DMS114 treated with DMSO at 0.1 percent for 48 hours (cell line): ENCODE measurements at regions not wholly inside any gene's neighbourhood (a gene's known extent, or its start where the extent isn't known, plus 50 kb on each side); places are given as distances from the start of the nearest gene placed in this dataset.
A peak's percentile ranks its signal among the peaks of the same experiment; 100 is the strongest.
"Not testable (repeated sequence)": the region's sequence is repeated elsewhere in the genome, so short reads cannot be mapped to it uniquely, and the experiment has no call there.

Experiments
- DNase-seq: peaks from one replicate; lab custom pipeline; 2025; ENCODE audit not compliant: unreplicated experiment; lab: John Stamatoyannopoulos, UW

DNA sequence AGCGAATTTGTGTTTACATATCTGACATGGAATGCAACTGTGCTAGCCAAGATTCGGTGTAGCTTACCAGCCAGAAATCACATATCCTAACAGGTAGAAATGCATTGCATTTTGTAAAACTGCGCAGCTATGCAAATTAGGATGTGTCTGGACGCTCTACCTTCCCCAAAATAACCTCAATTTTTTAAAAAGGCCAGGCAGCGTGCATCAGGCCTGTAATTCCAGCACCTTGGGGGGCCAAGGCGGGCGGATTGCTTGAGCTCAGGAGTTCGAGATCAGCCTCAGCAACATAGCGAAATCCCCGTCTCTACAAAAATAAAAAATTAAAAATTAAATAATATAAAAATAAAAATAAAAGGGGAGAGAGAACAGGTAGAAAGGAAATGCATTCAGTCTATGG, 305.0 kb downstream of the TYW1 start:
- no peak for DNase-seq

GRCh38 chr7:67302113-67303039, 305.7 kb downstream of the TYW1 start:
- peak; percentile 93 for DNase-seq

DNA sequence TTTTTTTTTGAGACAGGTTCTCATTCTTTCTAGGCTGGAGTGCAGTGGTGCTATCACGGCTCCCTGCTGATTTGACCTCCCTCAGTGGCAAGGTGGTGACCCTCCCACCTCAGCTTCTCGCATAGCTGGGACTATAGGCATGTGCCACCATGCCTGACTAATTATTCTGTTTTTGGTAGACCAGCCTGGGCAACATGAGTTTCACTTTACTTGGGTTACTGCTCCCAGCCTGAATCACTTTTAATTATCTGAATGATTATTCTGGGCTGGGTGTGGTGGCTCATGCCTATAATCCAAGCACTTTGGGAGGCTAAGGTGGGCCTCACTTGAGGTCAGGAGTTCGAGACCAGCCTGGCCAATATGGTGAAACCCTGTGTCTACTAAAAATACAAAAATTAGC, 308.2 kb downstream of the TYW1 start:
- DNase-seq = not testable (repeated sequence)

GRCh38 chr7:67306331-67306730, 309.7 kb downstream of the TYW1 start:
- no peak for DNase-seq

DNA sequence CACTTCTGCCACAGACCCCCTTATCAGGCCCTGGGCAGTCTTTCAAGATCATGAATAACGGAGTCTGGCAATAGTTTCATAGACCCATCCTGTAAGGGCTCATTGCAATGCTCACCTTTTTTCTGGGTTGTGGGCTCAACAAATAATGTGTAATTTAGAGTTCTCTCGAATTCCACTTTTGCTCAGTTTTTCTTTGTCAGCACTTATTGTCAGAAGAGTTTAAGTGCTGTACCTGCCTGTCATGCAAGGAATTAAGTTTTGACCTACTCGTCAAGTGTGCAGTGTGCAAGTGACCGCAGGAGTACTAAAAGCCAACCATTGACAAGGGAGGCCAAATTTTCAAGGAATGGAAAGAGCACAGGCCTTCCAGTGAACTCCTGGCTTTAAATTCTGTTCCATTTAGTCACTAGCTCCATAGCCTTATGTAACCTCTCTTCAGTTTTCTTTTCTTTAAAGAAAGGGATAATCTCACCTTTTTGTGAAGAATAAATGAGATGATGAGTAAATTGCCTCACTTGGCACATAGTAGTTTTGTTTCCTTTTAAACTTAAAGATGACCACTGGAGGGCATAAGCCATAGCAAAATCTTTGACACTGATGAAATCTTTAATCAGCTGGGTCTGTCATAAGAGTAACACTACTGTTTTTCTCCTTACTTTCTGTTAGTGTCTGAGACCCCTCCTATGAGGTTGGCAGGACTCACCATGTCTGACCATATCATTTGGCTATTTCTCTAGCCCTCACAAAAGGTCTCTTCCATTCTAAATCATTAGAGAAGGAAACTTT, 313.3 kb downstream of the TYW1 start:
- DNase-seq = no peak

DNA sequence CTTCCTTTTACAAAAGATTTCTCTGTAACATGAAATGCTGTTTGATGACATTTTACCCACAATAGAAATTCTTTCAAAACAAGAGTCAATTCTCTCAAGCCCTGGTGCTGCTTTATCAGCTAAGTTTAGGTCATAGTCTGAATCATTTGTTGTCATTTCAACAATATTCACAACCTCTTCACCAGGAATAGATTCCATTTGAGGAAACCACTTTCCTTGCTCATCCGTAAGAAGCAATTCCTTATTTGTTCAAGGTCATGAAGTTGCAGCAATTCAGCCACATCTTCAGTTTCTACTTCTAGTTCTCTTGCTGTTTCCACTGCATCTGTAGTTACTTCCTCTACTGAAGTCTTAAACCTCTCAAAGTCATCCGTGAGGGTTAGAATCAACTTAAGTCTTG, 315.3 kb downstream of the TYW1 start:
- DNase-seq = no peak

DNA sequence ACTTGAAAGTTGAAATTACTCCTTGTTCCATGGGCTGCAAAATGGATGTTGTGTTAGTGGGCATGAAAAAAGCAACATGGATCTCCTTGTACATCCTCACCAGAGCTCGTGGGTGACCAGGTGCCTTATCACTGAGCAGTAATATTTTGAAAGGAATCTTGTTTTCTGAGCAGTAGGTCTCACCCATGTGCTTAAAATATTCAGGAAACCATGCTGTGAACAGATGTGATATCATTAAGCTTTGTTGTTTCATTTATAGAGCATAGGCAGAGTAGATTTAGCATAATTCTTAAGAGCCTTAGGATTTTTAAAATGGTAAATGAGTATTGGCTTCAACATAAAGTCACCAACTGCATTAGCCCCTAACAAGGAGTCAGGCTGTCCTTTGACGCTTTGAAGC, 316.6 kb downstream of the TYW1 start:
- no peak for DNase-seq

DNA sequence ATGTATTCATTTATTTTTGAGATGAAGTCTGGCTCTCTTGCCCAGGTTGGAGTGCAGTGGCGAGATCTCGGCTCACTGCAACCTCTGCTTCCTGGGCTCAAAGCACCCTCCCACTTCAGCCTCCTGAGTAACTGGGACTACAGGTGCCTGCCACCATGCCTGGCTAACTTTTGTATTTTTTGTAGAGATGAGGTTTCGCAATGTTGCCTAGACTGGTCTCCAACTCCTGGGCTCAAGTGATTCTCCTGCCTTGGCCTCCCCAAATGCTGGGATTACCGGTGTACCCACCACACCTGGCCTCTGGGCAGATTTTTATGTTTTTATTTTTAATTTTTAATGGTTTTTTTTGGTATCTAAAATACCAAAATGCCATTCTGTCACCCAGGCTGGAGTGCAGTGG, 320.3 kb downstream of the TYW1 start:
- DNase-seq = not testable (repeated sequence)

DNA sequence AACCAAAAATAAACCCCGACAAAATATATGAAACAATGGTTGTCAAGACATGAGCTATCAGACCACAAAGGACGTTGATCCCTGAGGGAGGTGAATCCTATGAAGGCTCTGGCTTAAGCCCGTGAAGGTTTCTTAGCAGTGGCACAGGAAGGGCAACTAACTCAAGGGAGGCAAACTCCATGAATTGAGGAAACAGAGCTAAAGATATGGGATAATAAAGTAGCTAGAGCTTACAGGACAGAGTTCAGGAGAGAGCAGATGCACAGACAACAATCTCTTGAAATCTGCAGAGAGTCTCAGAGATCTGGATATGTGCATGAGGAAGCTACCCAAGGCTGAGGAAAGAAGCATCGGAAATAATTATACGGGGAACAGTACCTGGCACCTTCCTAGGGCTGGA, 331.6 kb downstream of the TYW1 start:
- DNase-seq = not testable (repeated sequence)

DNA sequence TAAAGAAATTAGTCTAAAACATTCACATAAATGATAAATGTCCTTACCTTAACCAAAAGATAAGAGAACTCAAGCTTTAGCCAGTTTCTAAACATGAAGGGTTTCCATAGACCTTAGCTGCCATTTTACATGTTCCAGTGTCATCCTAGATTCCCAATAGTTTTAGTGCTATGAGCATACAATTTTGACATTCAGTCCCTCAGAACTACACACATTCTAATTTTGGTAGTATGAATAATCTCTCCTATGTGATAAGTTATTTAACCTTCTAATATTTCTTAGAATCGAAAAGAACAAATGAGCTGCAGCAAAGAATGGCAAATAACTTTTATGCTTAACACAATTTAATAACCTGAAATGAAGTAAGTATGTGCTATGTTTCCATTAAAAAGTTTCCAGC, 338.5 kb downstream of the TYW1 start:
- not testable (repeated sequence) for DNase-seq

GRCh38 chr7:67335663-67336062, 339.0 kb downstream of the TYW1 start:
- DNase-seq = not testable (repeated sequence)

GRCh38 chr7:67338545-67338944, 341.9 kb downstream of the TYW1 start:
- not testable (repeated sequence) for DNase-seq

DNA sequence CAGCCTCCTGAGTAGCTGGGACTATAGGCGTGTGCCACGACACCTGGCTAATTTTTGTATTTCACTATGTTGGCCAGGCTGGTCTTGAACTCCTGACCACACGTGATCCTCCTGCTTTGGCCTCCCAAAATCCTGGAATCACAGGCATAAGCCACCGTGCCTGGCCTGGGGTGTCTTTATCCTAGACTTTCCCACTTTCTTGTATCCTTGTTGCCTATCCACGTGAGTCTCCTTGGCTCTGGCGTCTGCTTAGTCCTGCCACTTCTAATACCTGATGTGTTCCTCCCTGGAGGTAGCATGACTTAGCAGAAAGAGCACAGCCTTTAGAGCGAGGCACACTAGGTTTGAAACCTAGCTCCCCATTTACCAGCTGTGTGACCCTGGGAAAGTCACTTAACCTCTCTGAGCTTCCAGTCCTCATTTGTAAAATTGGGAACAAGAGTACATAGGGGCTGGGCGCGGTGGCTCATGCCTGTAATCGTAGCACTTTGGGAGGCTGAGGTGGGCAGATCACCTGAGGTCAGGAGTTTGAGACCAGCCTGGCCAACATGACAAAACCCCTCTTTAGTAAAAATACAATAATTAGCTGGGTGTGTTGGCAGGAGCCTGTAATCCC, 344.6 kb downstream of the TYW1 start:
- DNase-seq = no peak

- no peak for DNase-seq
Observed at GRCh38 chr7:67343114-67343513, 346.5 kb downstream of the TYW1 start.

GRCh38 chr7:67343572-67343971, 346.9 kb downstream of the TYW1 start:
- DNase-seq = no peak

DNA sequence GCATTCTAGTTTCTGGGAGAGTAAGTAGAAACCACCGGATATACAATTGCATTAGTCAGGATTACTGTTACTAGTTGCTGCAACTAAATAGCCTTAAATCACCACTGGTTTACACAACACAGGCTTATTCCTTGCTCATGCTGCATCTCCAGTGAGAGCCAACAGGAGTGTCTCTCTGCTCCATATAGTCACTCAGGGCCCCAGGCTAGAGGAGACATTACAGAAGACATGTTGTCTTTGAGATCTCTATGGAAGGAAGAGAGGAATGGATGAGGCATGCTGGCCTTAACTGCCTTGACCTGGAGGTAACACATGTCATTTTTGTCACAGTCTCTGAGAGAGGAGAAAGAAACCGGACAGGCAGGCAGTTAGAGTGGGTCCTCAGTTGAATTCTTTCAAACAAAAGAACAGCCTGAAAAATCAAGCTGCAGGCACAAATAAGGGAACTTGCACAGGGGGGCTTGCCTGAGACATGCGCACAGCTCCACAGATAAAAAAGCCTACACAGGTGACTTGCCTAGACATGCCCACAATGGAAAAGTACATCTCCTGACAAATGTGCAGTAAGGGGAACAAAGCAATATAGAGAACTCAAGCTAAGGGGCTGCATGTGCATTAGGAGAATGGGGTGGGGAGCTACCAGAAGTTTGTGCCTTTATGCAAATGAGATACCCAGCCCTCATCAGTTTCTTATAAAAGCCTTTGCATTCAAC, 348.0 kb downstream of the TYW1 start:
- DNase-seq = no peak

DNA sequence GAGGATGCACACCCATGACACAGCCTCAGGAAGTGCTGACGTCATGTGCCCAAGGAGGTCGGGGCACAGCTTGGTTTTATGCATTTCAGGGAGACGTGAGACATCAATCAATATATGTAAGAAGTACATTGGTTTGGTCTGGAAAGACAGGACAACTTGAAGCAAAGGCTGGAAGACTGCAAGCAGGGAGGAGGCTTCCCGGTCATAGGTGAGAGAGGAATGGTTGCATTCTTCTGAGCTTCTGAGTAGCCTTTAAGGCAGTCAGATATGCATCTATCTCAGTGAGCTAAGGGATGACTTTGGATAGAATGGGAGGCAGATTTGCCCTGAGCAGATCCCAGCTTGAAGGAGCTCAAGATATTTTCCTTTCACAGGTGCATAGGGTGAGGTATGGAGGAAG, 349.5 kb downstream of the TYW1 start:
- no peak for DNase-seq

- DNase-seq = no peak
Observed at GRCh38 chr7:67346876-67347275, 350.2 kb downstream of the TYW1 start.

DNA sequence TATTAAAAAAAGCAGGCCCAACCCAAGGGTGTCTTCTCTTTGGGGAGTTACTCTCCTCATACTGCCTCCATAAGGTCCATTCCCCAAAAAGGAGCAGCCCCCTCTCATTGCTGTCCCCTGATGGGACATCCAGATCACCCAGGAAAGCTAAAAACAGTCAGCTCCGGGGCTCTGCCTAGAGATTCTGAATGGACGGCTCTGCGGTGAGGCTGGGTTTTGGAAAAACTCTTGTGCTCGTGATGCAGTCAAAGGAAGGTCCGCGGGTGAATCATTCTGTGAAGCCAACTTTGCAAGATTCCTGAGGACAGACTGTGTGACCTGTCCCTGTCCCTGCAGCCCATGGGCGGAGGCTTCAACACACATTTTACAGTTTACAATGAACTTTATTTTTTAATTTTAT, 351.5 kb downstream of the TYW1 start:
- DNase-seq = no peak

- DNase-seq = not testable (repeated sequence)
Observed at GRCh38 chr7:67357653-67358052, 361.0 kb downstream of the TYW1 start.

DNA sequence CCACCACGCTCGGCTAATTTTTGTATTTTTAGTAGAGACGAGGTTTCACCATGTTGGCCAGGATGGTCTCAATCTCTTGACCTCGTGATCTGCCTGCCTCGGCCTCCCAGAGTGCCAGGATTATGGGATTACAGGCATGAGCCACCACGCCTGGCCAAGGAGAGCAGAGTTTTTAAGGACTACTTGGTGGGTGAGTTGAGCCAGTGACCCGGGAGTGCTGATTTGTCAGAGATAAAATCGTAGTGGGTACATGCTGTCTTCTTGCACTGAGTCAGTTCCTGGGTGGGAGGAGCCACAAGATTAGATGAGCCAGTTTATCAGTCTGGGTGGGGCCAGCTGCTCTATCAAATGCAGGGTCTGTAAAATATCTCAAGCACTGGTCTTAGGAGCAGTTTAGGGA, 361.7 kb downstream of the TYW1 start:
- DNase-seq = not testable (repeated sequence)
